ENCODE measurements at regions not wholly inside any gene's neighbourhood (a gene's known extent, or its start where the extent isn't known, plus 50 kb on each side); places are given as distances from the start of the nearest gene placed in this dataset.

DNA sequence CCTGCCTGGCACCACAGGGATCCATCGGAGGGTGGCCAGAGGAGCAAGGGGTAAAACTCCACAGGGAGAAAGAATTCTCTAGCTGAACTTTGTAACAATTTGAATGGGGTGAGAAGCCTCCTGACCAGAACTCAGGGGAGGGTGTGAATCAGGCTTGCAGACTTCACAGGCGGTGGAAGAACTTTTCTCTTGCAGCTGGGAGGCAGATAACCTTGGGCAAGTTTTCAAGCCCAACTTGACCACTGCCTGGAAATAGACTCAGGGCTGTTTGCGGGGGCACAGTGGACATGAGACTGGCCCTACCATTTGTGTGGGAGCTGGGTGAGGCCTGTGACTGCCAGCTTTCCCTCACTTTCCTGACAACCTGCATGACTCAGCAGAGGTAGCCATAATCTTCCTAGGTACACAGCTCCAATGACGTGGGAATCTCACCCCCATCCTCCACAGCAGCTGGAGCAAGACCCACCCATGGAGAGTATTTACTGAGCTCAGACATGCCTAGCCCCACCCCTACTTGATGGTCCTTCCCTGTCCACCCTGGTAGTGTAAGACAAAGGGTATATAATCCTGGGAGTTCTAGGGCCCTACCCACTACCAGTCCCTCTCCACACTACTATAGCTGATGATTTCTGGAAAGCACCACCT, 210.0 kb upstream of the AGTR2 start:
- DNase-seq (ENCODE audit: low spot score) (no peak), FAIRE-seq (no peak), ATAC-seq (no peak)
- Histone ChIP-seq H3K27ac (ENCODE audit: extremely low read length, insufficient read depth, low read length) (no peak overlapping the region), H3K4me3 (replicated peaks in 1 of 3; ENCODE audit: insufficient read depth in 1 of 3, low read depth in 2 of 3, low read length in 3 of 3) (no peak overlapping the region), H3K9ac (ENCODE audit: insufficient read depth, low read depth, low read length) (no peak overlapping the region), H4K20me1 (ENCODE audit: insufficient read depth, low read length) (no peaks in the 10 kb centered on the region), H3K36me3 (replicated peaks in 1 of 2; ENCODE audit: control insufficient read depth in 1 of 2, insufficient read depth in 2 of 2, low read length in 2 of 2) (no peaks in the 10 kb centered on the region), H2AFZ (ENCODE audit: low read length) (no peak overlapping the region), H3K79me2 (ENCODE audit: insufficient read depth, low read length) (no peaks in the 10 kb centered on the region), H3K9me3 (ENCODE audit: low read length) (no peaks in the 10 kb centered on the region), H3K4me1 (ENCODE audit: insufficient read depth, low read length) (peaks cover 14% of the 10 kb centered on the region), H3K27me3 (ENCODE audit: control insufficient read depth in 1 of 2, insufficient read depth in 2 of 2, low read length in 2 of 2) (no peaks in the 10 kb centered on the region), H3K4me2 (ENCODE audit: low read depth, low read length) (no peak overlapping the region)
- ChIA-PET POLR2A (no interaction called here), CTCF (ENCODE audit: low intra/inter-chr PET ratio, low total read pairs) (no interaction called here)
- BruUV-seq (replicated peaks), result no TSS peak
- WGBS (ENCODE audit: low lambda C conversion rate), result 0% methylated on average over 1 of the region's 4 CpGs
- in situ Hi-C loops (cut with HindIII; ENCODE audit: extremely low pct_ligation_motif_present, low pct_unique_long_range_greater_than_20kb), result no loop called here
- intact Hi-C loops (cut with micrococcal nuclease; ENCODE audit: unreplicated experiment), result no loop called here
- no peak for TF ChIP-seq DPF2 (CRISPR knock-in tag; IDR thresholded peaks at IDR 0.05; ENCODE audit: borderline replicate concordance, low read depth)
- no peak for TF ChIP-seq TEAD2 (CRISPR knock-in tag; IDR thresholded peaks at IDR 0.05)
- TF ChIP-seq TAF15 (IDR thresholded peaks at IDR 0.05; ENCODE audit: low read depth, low read length, poor library complexity, severe bottlenecking), result no peak
- TF ChIP-seq, protein P1, sequence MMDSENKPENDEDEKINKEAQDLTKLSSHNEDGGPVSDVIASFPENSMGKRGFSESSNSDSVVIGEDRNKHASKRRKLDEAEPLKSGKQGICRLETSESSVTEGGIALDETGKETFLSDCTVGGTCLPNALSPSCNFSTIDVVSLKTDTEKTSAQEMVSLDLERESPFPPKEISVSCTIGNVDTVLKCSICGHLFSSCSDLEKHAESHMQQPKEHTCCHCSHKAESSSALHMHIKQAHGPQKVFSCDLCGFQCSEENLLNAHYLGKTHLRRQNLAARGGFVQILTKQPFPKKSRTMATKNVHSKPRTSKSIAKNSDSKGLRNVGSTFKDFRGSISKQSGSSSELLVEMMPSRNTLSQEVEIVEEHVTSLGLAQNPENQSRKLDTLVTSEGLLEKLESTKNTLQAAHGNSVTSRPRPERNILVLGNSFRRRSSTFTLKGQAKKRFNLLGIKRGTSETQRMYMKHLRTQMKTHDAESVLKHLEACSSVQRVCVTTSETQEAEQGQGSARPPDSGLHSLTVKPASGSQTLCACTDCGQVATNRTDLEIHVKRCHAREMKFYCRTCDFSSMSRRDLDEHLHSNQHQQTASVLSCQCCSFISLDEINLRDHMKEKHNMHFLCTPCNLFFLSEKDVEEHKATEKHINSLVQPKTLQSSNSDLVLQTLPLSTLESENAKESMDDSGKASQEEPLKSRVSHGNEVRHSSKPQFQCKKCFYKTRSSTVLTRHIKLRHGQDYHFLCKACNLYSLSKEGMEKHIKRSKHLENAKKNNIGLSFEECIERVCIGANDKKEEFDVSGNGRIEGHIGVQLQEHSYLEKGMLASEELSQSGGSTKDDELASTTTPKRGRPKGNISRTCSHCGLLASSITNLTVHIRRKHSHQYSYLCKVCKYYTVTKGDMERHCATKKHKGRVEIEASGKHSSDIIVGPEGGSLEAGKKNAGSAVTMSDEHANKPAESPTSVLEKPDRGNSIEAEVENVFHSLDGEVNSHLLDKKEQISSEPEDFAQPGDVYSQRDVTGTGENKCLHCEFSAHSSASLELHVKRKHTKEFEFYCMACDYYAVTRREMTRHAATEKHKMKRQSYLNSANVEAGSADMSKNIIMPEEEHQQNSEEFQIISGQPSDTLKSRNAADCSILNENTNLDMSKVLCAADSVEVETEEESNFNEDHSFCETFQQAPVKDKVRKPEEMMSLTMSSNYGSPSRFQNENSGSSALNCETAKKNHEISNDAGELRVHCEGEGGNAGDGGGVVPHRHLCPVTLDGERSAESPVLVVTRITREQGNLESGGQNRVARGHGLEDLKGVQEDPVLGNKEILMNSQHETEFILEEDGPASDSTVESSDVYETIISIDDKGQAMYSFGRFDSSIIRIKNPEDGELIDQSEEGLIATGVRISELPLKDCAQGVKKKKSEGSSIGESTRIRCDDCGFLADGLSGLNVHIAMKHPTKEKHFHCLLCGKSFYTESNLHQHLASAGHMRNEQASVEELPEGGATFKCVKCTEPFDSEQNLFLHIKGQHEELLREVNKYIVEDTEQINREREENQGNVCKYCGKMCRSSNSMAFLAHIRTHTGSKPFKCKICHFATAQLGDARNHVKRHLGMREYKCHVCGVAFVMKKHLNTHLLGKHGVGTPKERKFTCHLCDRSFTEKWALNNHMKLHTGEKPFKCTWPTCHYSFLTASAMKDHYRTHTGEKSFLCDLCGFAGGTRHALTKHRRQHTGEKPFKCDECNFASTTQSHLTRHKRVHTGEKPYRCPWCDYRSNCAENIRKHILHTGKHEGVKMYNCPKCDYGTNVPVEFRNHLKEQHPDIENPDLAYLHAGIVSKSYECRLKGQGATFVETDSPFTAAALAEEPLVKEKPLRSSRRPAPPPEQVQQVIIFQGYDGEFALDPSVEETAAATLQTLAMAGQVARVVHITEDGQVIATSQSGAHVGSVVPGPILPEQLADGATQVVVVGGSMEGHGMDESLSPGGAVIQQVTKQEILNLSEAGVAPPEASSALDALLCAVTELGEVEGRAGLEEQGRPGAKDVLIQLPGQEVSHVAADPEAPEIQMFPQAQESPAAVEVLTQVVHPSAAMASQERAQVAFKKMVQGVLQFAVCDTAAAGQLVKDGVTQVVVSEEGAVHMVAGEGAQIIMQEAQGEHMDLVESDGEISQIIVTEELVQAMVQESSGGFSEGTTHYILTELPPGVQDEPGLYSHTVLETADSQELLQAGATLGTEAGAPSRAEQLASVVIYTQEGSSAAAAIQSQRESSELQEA (CRISPR knock-in tag; IDR thresholded peaks at IDR 0.05; ENCODE audit: not compliant biosample characterization), result no peak
- TF ChIP-seq, protein P2, sequence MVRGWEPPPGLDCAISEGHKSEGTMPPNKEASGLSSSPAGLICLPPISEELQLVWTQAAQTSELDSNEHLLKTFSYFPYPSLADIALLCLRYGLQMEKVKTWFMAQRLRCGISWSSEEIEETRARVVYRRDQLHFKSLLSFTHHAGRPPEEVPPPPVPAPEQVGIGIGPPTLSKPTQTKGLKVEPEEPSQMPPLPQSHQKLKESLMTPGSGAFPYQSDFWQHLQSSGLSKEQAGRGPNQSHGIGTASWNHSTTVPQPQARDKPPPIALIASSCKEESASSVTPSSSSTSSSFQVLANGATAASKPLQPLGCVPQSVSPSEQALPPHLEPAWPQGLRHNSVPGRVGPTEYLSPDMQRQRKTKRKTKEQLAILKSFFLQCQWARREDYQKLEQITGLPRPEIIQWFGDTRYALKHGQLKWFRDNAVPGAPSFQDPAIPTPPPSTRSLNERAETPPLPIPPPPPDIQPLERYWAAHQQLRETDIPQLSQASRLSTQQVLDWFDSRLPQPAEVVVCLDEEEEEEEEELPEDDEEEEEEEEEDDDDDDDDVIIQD (CRISPR knock-in tag; IDR thresholded peaks at IDR 0.05; ENCODE audit: low read depth), result no peak
- TF ChIP-seq KDM5A (IDR thresholded peaks at IDR 0.05; ENCODE audit: borderline replicate concordance, low read length), result no peak
- no peak for TF ChIP-seq ZNF543 (CRISPR knock-in tag; IDR thresholded peaks at IDR 0.05)
- TF ChIP-seq HMG20B (CRISPR knock-in tag; conservative IDR thresholded peaks at IDR 0.05), result no peak
- TF ChIP-seq ZNF446 (CRISPR knock-in tag; IDR thresholded peaks at IDR 0.05), result no peak
- no peak for TF ChIP-seq RARG (CRISPR knock-in tag; IDR thresholded peaks at IDR 0.05; ENCODE audit: low read depth)
- no peak for TF ChIP-seq LCORL (IDR thresholded peaks at IDR 0.05)
- no peak for TF ChIP-seq LCORL (CRISPR knock-in tag; IDR thresholded peaks at IDR 0.05)
- TF ChIP-seq FOXA3 (CRISPR knock-in tag; IDR thresholded peaks at IDR 0.05), result no peak
- TF ChIP-seq NFKB2 (CRISPR knock-in tag; IDR thresholded peaks at IDR 0.05; ENCODE audit: borderline replicate concordance), result no peak
- TF ChIP-seq, protein P3, sequence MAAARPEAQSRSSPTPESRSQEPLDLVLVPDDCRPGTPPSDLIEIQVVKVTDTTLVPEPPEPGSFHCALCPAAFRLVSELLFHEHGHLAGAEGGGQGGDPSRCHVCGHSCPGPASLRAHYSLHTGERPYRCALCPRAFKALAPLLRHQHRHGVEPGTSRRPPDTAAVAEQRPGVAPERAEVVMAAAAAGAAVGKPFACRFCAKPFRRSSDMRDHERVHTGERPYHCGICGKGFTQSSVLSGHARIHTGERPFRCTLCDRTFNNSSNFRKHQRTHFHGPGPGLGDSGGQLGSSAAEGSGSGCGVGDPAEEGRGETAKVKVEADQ (CRISPR knock-in tag; IDR thresholded peaks at IDR 0.05; ENCODE audit: borderline replicate concordance), result no peak
- TF ChIP-seq IKZF1 (IDR thresholded peaks at IDR 0.05), result no peak
